Activated naive CD4-positive, alpha-beta T cell treated with anti-CD3 and anti-CD28 coated beads, Interleukin-2, amount 50 U/mL, for 72 hours (primary cell): ENCODE measurements at regions not wholly inside any gene's neighbourhood (a gene's known extent, or its start where the extent isn't known, plus 50 kb on each side); places are given as distances from the start of the nearest gene placed in this dataset.

Experiments
- ATAC-seq, 2 donors: fragments of 150-1000 bp; cut with Tn5 transposase; 2 replicates each; pipeline ENCODE4 v1.10.0; 2021; ENCODE audit warnings: mild to moderate bottlenecking in 2 of 2, moderate library complexity in 2 of 2
- DNase-seq, 2 donors: peaks; one replicate each; pipeline ENCODE4 v3.0.0; 2021 to 2022; ENCODE audit warnings: low spot score in 2 of 2
- H3K27ac Mint-ChIP-seq, 2 donors: one replicate each; pipeline ENCODE4 v1.8.0; 2022; ENCODE audit warnings: mild to moderate bottlenecking in 2 of 2, mixed read lengths in 2 of 2
- H3K36me3 Mint-ChIP-seq, 2 donors: one replicate each; pipeline ENCODE4 v1.8.0; 2022; ENCODE audit warnings: mixed read lengths in 2 of 2
- H3K9me3 Mint-ChIP-seq, 2 donors: one replicate each; pipeline ENCODE4 v1.8.0; 2022; ENCODE audit warnings: mixed read lengths in 2 of 2

- Mint-ChIP-seq H3K27ac (no peak overlapping the region), H3K36me3 (no peaks in the 10 kb centered on the region), H3K9me3 (peaks cover 0 to 5% of the 10 kb centered on the region in 2 donors)
- ATAC-seq (no peak), DNase-seq (no peak)
Measured at GRCh38 chr2:52859065-52859464, 908.5 kb upstream of the CHAC2 start.

GRCh38 chr2:52857722-52858121 is 909.9 kb upstream of the CHAC2 start:
- peaks cover 0 to 11% of the 10 kb centered on the region in 2 donors for H3K9me3 Mint-ChIP-seq

GRCh38 chr2:52852006-52852405 is 915.6 kb upstream of the CHAC2 start:
- Mint-ChIP-seq H3K36me3 (peaks cover 5 to 32% of the 10 kb centered on the region in 2 donors), H3K27ac (no peak overlapping the region), H3K9me3 (peaks cover 32 to 38% of the 10 kb centered on the region in 2 donors)
- ATAC-seq (no peak), DNase-seq (no peak)

More at GRCh38 chr2:52857722-52858121, 909.9 kb upstream of the CHAC2 start:
- H3K36me3 Mint-ChIP-seq = no peaks in the 10 kb centered on the region
- ATAC-seq = no peak
- H3K27ac Mint-ChIP-seq = no peak overlapping the region
- DNase-seq = no peak

GRCh38 chr2:52844701-52845423 is 922.7 kb upstream of the CHAC2 start:
- peaks cover 21 to 22% of the 10 kb centered on the region in 2 donors for H3K9me3 Mint-ChIP-seq
- no peak for ATAC-seq
- H3K36me3 Mint-ChIP-seq = peaks cover 0 to 9% of the 10 kb centered on the region in 2 donors
- DNase-seq = no peak
- no peak overlapping the region for H3K27ac Mint-ChIP-seq

- ATAC-seq (no peak), DNase-seq (no peak)
- Mint-ChIP-seq H3K27ac (no peak overlapping the region), H3K9me3 (peaks cover 0 to 10% of the 10 kb centered on the region in 2 donors), H3K36me3 (no peaks in the 10 kb centered on the region)
Measured at GRCh38 chr2:52835909-52836308, 931.7 kb upstream of the CHAC2 start.

- H3K36me3 Mint-ChIP-seq = no peaks in the 10 kb centered on the region
- no peak overlapping the region for H3K27ac Mint-ChIP-seq
- ATAC-seq (no peak), DNase-seq (no peak)
- H3K9me3 Mint-ChIP-seq = peaks cover 4% of the 10 kb centered on the region in 2 donors
Measured at GRCh38 chr2:52831216-52831615, 936.4 kb upstream of the CHAC2 start.

- H3K9me3 Mint-ChIP-seq = peaks cover 6 to 12% of the 10 kb centered on the region in 2 donors
- ATAC-seq = no peak
- H3K36me3 Mint-ChIP-seq = no peaks in the 10 kb centered on the region
- no peak for DNase-seq
- no peak overlapping the region for H3K27ac Mint-ChIP-seq
Measured at GRCh38 chr2:52828112-52828511, 939.5 kb upstream of the CHAC2 start.

GRCh38 chr2:52821631-52822030 is 946.0 kb upstream of the CHAC2 start:
- H3K27ac Mint-ChIP-seq = no peak overlapping the region
- ATAC-seq (no peak), DNase-seq (no peak)
- no peaks in the 10 kb centered on the region for H3K36me3 Mint-ChIP-seq
- peaks cover 9 to 15% of the 10 kb centered on the region in 2 donors for H3K9me3 Mint-ChIP-seq

- peaks cover 4 to 6% of the 10 kb centered on the region in 2 donors for H3K9me3 Mint-ChIP-seq
- ATAC-seq = no peak
- H3K36me3 Mint-ChIP-seq = no peaks in the 10 kb centered on the region
- no peak overlapping the region for H3K27ac Mint-ChIP-seq
- no peak for DNase-seq
Measured at GRCh38 chr2:52818958-52819357, 948.6 kb upstream of the CHAC2 start.

GRCh38 chr2:52810460-52810859 is 957.1 kb upstream of the CHAC2 start:
- peaks cover 0 to 13% of the 10 kb centered on the region in 2 donors for H3K9me3 Mint-ChIP-seq
- DNase-seq = no peak
- no peak overlapping the region for H3K27ac Mint-ChIP-seq
- no peaks in the 10 kb centered on the region for H3K36me3 Mint-ChIP-seq
- no peak for ATAC-seq

- Mint-ChIP-seq H3K36me3 (no peaks in the 10 kb centered on the region), H3K27ac (no peak overlapping the region), H3K9me3 (peaks cover 4 to 12% of the 10 kb centered on the region in 2 donors)
- DNase-seq = no peak
- ATAC-seq = no peak
Measured at GRCh38 chr2:52805901-52806410, 961.6 kb upstream of the CHAC2 start.

- H3K27ac Mint-ChIP-seq = no peak overlapping the region
- peaks cover 0 to 6% of the 10 kb centered on the region in 2 donors for H3K36me3 Mint-ChIP-seq
- ATAC-seq (no peak), DNase-seq (no peak)
- H3K9me3 Mint-ChIP-seq = peaks cover 10 to 14% of the 10 kb centered on the region in 2 donors
Measured at GRCh38 chr2:52794581-52794980, 973.0 kb upstream of the CHAC2 start.

GRCh38 chr2:52779446-52779845 is 988.2 kb upstream of the CHAC2 start:
- Mint-ChIP-seq H3K9me3 (peaks cover 22 to 23% of the 10 kb centered on the region in 2 donors), H3K27ac (no peak overlapping the region), H3K36me3 (peaks cover 0 to 4% of the 10 kb centered on the region in 2 donors)
- DNase-seq (no peak), ATAC-seq (no peak)

GRCh38 chr2:52776571-52776970 is 991.0 kb upstream of the CHAC2 start:
- Mint-ChIP-seq H3K9me3 (peaks cover 20 to 21% of the 10 kb centered on the region in 2 donors), H3K36me3 (peaks cover 0 to 4% of the 10 kb centered on the region in 2 donors), H3K27ac (no peak overlapping the region)
- ATAC-seq (no peak), DNase-seq (no peak)

- no peak overlapping the region for H3K27ac Mint-ChIP-seq
- ATAC-seq = no peak
- DNase-seq = no peak
- H3K9me3 Mint-ChIP-seq = peaks cover 16 to 19% of the 10 kb centered on the region in 2 donors
- H3K36me3 Mint-ChIP-seq = peaks cover 0 to 2% of the 10 kb centered on the region in 2 donors
Measured at GRCh38 chr2:52775674-52776073, 991.9 kb upstream of the CHAC2 start.

GRCh38 chr2:52765735-52766134 is 1001.9 kb upstream of the CHAC2 start:
- Mint-ChIP-seq H3K27ac (no peak overlapping the region), H3K36me3 (peaks cover 0 to 13% of the 10 kb centered on the region in 2 donors), H3K9me3 (peaks cover 26 to 29% of the 10 kb centered on the region in 2 donors)
- no peak for ATAC-seq
- DNase-seq = no peak

- DNase-seq (no peak), ATAC-seq (no peak)
- Mint-ChIP-seq H3K27ac (no peak overlapping the region), H3K9me3 (peaks cover 34 to 42% of the 10 kb centered on the region in 2 donors), H3K36me3 (peaks cover 3 to 8% of the 10 kb centered on the region in 2 donors)
Measured at GRCh38 chr2:52749764-52750163, 1017.8 kb upstream of the CHAC2 start.

GRCh38 chr2:52745144-52745543 is 1022.5 kb upstream of the CHAC2 start:
- ATAC-seq (no peak), DNase-seq (no peak)
- no peak overlapping the region for H3K27ac Mint-ChIP-seq
- H3K36me3 Mint-ChIP-seq = peaks cover 7 to 12% of the 10 kb centered on the region in 2 donors
- peaks cover 26 to 33% of the 10 kb centered on the region in 2 donors for H3K9me3 Mint-ChIP-seq
